Stimulated activated CD4-positive, alpha-beta T cell treated with anti-CD3 and anti-CD28 coated beads, TNF-alpha, amount 100 ng/mL, for 1 hour (primary cell): ENCODE measurements at regions not wholly inside any gene's neighbourhood (a gene's known extent, or its start where the extent isn't known, plus 50 kb on each side); places are given as distances from the start of the nearest gene placed in this dataset.

ENCODE experiments used
- DNase-seq, 3 donors: peaks; one replicate each; pipeline ENCODE4 v3.0.0-alpha.2; 2020; ENCODE audit warnings: low read depth in 3 of 3, low spot score in 1 of 3

- DNase-seq, result no peak
Measured at GRCh38 chr22:46065691-46066454, 84.5 kb upstream of the PPARA start.

GRCh38 chr22:46066691-46067090 is 83.6 kb upstream of the PPARA start:
- DNase-seq, result no peak

GRCh38 chr22:46067159-46068111 is 82.9 kb upstream of the PPARA start:
- no peak for DNase-seq

- DNase-seq, result no peak
Measured at GRCh38 chr22:46068181-46068592, 82.1 kb upstream of the PPARA start.

- DNase-seq, result no peak
Measured at GRCh38 chr22:46068593-46069491, 81.5 kb upstream of the PPARA start.

- no peak for DNase-seq
Measured at GRCh38 chr22:46069521-46070214, 80.7 kb upstream of the PPARA start.

GRCh38 chr22:46070215-46070802 is 80.0 kb upstream of the PPARA start:
- peak in 1 of 3 donors; percentile 22 for DNase-seq

GRCh38 chr22:46070803-46071450 is 79.4 kb upstream of the PPARA start:
- peak in 1 of 3 donors; percentile 47 for DNase-seq

- peak in 1 of 3 donors; percentile 55 for DNase-seq
Measured at GRCh38 chr22:46071451-46072109, 78.7 kb upstream of the PPARA start.

- peak in 1 of 3 donors; percentile 47 for DNase-seq
Measured at GRCh38 chr22:46072110-46072881, 78.0 kb upstream of the PPARA start.

GRCh38 chr22:46072981-46073682 is 77.2 kb upstream of the PPARA start:
- DNase-seq, result no peak

GRCh38 chr22:46073683-46074504 is 76.4 kb upstream of the PPARA start:
- no peak for DNase-seq

GRCh38 chr22:46074771-46075551 is 75.4 kb upstream of the PPARA start:
- no peak for DNase-seq

- DNase-seq, result no peak
Measured at GRCh38 chr22:46075764-46076531, 74.4 kb upstream of the PPARA start.

- no peak for DNase-seq
Measured at GRCh38 chr22:46076651-46077339, 73.5 kb upstream of the PPARA start.
